Astrocyte of the hippocampus (primary cell): ENCODE measurements at regions not wholly inside any gene's neighbourhood (a gene's known extent, or its start where the extent isn't known, plus 50 kb on each side); places are given as distances from the start of the nearest gene placed in this dataset.

ENCODE experiments used
- DNase-seq: peaks from one replicate; pipeline ENCODE4 v3.0.0; 2011; ENCODE audit warnings: low read depth, low spot score

DNA sequence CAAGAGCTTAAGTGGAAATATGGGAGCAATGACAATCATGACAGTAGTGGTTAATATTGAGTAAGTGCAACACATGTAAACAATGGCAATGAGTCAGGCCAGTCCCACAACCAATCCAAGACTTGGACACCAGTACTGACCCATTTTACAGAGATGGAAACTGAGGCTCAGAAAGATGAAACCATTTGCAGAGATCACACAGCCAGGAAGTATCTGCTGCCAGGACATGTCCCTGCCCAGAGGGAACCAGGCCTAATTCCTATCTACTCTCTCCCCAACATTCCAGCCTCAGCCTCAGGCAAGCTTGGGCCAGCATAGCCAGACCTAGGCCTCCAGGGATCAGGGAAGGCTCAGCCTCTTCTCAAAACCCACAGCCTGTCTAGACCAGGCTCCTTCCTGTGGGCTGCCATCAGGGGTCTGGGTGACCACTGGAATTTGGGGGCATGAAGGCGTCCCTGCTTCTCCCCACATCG is 395.1 kb downstream of the MN1 start:
- DNase-seq, result no peak

GRCh38 chr22:27407369-27407985 is 394.1 kb downstream of the MN1 start:
- peak; percentile 75 for DNase-seq

DNA sequence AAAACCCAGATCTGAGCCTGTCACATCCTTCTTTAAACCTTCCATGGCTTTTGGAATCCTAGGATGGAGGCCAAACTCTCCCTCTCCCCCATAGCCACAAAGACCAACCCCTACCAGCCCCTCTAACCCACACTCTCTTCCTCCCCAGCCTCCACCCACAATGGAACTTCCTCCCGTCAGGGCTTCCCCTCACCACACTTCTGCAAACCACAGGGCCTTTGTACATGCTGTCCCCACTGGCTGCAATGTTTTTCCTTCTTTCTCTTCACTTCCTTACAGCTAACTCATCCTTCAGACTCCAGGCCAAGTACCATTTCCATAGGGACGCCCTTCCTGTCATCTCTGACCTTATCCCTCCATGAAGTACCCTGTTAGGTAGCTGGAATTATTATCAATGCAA is 393.5 kb downstream of the MN1 start:
- no peak for DNase-seq

DNA sequence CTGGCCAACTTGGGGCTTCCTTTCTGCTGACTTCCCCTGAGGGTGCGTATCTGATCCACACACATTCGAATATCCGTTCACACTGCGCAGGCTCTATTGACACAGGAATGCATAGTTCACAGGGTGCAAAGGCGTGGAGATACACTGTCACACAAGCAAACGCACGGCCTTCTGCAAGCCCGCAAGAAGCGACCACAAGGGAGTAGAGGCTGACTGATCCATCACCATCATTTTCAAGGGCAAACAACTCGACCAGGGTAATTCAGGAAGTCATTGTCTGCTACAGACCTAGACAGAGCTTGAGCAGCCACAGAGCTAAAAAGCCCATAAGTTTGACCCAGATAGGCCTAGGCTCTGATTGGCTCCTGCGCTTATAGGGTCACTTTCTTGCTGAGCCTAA is 392.3 kb downstream of the MN1 start:
- DNase-seq, result no peak

DNA sequence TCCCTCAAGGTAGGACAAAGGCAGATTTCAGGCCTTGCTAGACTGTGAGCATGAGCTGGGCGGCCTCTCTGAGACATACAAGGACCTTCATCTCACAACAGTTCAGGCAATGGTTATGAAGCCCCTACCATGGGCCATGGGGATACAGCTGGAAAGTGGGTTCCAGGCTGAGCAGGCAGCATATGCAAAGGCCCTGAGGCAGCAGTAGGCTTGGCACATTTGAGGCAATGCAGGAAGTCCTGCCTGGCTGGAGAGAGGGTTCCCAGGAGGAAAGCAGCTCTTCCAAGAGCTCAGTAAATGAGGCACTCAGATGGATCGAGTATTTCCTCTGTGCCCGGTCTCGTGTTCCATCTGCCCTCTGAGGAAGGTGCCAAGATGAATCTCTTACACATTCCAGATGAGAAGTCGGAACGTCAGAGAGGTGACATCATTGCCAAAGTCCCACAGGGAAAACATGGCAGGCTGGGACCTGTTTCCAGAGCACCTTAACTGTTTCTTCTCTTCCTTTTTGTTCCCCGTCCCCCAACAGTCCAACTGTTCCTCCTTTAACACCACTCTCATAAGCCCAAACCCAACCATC is 388.6 kb downstream of the MN1 start:
- no peak for DNase-seq

DNA sequence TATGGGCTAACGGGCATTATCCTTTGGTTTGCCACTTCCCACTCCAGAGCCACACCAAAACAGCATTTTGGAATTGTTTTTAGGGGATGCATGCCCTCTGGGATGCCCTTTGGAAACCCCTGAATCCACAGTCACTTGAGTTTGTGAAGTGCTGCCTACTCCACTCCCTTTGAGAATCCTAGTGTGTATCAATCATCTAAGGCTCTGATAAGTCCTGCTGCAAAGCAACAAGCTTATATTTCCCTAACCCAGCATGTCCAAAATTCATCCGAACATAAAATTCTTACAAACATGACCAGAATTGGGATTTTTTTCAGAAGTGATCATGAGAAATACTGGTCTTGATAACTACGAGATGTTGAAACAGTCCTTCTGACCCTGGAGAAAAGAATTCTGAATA is 387.9 kb downstream of the MN1 start:
- DNase-seq, result no peak

DNA sequence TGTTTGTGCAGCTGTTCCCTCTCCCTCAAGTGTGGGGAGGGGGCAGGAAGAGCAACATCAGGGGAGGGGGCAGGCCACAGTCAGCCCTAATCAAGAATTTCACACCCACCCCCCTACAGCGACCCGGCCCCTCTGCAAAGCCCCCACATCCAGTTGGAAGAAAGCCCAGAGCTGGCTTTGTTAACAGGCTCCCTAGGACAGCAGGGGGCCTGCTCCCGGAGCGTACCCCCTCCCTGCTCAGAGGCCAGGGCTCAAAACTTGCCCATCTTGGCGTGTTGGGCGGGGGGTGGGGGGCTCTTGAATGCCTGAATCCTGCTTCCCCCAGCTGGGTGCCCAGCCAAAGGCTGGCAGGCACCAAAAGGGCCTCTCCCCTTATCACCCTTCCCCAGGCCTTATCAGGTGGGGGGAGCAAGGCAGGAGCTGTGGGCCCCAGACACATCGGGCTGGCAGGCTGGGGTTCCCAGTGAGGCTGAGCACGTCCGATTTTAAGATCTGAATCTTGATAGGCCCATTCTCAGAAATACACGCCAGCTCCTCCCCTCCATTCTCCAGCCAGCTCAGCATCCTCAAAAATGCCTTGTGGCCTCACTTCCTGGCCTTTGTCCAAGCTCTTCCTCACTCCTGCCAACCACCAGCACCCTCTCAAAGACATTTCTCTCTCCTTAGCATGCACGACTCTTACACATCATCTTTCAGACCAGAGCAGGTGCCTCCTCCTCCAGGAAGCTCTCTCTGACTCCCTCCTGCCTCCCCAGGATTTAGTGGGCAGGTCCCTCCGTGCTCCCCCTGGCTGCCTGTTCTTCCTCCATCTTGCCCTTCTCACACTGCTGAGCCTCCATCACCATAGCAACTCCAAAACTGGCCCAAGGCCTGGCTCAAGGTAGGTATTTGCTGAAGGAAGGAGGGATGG is 384.8 kb downstream of the MN1 start:
- peak; percentile 96 for DNase-seq

DNA sequence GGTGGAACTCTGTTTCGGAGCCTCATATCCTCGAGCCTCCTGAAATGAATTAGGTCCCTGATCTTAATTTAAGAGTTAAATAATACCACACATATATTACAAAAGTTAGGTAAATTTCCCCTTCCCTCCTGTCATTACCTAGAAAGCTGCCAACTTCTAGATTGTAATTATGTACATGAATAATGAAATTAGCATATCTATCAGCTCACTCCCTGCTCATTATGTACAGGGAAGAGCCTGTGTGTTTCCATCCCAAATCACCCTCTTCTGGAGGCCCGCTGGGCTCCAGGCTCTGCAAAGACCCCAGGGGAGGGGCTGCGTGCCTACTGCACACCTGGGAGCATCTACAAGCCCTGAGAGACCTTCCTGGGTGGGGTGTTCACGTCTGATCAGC is 384.1 kb downstream of the MN1 start:
- DNase-seq, result no peak

GRCh38 chr22:27418261-27418660 is 383.3 kb downstream of the MN1 start:
- DNase-seq, result no peak

DNA sequence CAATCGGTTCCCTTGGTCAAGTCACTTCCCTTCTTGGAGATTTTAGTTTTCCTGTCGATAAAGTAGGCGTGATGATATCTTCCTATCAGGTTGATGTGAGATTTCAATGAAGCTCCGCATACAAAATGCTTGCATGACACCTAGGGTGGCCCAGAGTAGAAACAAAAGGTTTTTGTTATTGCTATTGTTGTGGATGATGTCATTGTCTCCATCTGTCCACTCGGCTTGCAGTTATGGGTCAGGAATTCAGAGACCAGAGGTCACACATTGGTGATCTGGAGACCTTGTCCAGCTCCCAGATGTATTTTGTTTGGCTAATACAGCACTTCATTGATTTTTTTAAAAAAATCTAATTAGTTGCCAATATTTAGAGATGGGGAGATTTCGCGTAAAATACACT is 382.1 kb downstream of the MN1 start:
- no peak for DNase-seq

DNA sequence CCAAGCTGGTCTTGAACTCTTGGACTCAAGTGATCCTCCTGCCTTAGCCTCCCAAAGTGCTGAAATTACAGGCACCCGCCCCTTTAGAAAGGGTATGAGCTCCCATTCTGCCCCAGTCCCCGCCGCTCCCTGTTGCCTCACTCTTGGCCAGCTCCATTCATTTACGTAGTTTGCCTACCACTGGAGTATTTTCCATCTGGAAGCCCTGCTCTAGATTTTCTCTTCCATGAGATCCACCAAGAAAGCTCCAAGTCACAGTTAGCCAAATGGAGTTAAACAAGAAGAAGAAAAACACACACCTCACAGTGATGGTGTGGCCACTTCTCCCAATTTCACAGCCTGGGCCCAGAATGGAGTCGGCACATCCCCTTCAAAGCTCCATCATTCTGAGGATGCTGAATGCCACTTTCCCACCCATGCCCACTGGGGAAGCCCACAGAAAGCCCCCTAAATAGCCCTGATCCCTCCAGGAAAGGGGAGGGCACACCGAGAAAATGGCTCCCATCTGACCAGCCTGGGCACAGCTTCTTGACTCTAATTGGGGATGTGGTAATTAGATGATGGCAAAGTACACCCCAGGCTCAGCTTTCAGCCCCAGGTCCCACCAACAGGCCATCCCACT is 381.2 kb downstream of the MN1 start:
- no peak for DNase-seq

DNA sequence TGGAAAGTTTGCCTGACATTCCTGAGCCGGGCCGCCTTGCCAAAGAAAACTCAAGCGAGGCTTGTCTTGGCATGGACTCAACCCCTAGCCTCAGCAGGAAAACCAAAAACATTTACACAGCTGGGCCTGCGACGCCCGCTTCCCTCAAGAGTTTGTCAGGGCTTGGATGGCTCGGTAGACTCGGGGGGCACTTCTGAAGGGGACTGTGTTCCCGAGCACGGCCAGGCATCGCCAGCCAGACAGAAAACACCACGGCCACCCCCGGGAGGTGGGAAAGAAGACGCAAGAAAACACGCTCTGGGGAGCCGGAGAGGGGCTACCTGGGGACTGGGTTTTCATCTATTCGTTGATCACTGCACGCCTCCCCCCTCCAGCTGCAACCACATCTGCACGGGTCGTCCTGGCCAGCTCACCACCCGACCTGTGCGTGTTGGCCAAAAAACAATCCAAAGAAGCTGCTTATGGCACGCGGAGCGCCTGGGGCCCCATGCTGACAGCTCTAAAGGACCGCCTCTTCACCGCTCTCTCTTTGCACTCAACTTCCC is 380.7 kb downstream of the MN1 start:
- peak; percentile 98 for DNase-seq

DNA sequence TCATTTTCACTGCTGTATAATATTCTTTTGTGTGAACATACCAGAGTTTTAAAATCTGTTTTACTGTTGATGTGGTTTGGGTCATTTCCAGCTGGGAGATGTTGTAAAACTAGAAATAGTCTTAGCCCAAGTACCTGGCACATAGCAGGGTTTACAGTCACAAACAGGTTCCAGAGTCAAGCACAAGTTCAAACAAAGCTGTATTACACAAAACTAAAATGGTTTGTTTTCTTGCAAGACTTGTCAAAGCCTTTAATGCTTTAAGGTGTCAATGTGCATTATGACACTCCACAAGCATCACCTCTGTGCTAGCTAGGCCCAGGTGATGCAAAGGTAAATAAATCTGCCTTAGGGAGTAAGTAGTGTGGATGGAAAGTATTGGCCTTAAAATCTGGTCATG is 379.1 kb downstream of the MN1 start:
- DNase-seq, result no peak

DNA sequence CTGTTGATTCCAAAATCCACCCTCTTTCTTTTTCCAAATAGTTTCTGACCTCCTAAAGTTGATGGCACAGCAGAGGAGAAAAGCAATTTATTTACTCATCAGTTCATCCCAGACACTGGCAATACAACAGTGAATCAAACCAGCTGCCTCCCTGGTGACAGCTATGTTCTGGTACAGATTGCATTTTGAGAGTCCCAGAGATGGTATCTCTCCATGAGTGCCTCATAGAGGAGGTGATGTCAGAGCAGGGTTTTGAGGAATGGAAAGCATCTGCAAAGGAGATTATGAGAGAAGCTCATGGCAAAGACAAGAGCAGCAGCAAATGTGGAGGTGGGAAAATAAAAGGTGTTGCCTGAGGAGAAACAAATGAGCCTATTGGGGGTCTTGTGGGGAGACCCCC is 377.2 kb downstream of the MN1 start:
- no peak for DNase-seq

GRCh38 chr22:27429476-27429875 is 372.1 kb downstream of the MN1 start:
- DNase-seq, result no peak

- no peak for DNase-seq
Observed at GRCh38 chr22:27431081-27431480, 370.5 kb downstream of the MN1 start.

DNA sequence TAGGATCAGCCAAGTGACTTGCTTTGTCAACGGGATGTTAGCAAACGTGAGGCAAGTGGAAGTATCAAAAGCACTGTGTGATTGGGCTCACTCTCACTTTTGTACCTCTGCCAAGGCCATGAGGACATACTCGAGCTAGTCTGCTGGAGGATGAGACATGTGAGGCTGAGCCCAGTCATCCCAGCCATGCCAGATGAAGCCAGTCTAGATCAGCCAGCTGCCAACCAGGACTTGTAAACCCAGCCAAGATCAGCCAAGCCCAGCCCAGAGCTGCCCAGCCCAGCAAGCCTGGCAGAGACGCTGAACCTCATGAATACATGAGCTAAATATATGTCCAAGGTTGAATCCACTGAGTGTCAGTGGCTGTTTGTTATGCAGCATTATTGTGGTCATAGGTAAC is 369.7 kb downstream of the MN1 start:
- no peak for DNase-seq

- no peak for DNase-seq
Observed at GRCh38 chr22:27433099-27433498, 368.5 kb downstream of the MN1 start.

DNA sequence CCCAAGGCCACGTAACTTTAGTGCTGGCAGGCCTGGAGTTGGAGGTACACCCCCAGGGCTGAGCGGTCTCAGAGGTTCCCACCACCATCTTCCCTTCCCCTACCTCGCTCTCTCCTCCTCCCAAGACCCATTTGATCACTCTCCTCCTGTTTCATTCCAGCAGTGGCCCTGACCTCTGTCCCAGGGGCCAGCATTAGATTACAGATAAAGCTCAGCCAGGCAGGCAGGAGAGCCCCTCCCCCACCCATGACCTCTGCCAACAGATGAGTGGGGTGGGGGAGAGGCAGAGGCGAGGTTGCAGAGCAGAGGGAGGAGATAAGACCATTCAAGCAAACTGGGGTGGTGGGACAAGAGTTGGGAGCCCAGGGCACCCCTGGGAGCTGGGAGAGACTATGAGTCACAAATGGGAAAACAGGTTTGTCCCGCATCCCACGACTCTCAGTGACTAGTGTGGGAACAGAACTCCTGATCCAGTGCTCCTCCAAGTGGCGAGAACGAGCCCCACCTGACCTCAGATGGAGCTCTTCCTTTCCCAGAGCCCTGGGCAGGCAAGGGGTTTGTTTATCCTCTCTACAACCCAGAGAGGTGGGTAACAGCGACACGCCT is 367.9 kb downstream of the MN1 start:
- no peak for DNase-seq

DNA sequence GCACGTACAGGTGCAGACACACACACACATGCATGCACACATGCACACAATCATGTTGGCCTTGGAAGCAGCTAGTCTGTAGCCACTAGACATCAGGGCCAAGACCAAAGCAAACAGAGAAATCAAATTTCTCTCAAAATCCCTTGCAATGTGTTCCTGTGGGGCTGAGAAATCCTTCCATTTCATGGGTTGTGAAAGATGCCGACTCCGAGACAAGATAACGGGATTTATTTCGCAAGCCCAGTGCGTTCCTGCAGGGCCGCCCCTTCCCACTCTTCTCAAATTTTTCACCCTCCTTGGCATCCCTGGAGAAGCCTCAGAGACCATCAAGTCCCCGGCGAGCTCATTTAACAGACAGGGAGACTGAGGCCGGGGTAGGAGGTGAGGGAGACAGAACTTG is 366.7 kb downstream of the MN1 start:
- DNase-seq, result no peak

DNA sequence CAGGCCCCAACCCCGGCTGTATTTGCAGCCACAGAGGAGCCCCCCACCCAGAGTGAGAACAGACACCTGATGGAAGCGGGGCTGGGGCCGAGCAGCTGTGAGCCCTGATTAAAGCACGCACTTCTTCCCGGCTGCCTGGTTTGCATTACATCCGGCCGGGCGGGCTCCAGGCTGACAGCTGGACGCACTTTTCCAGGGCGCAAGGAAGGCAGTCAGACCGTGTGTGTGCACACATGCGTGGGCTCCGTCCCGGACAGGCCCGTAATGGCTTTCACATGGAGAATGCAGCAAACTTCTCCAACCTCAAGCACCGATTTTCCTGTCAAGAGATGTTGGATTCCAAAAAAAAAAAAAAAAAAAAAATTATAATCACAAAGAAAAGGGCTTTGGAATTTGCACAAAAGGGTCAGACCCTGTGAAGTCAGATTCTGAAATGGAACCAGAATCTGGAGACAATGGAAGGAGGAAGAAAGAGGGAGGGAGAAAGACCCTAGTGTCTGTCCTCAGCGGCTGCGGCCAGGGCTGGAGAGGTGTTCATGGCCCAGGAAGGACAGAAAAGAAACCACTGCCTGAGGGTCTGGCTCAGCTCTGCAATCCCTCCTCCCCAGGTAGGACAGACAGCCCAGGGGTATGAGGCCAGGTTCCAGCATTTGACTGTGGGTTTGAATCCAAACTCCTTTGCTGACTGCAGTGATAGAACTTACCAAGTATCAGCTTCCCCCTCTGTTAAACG is 365.5 kb downstream of the MN1 start:
- peak; percentile 78 for DNase-seq
